ENCODE measurements at regions not wholly inside any gene's neighbourhood (a gene's known extent, or its start where the extent isn't known, plus 50 kb on each side); places are given as distances from the start of the nearest gene placed in this dataset.

- TF ChIP-seq POLR2A (IDR thresholded peaks at IDR 0.05) (no peak), CTCF (IDR thresholded peaks at IDR 0.05) (no peak)
Observed at GRCh38 chr14:39868949-39869348, 436.7 kb upstream of the FBXO33 start.
